A673 (cell line): ENCODE measurements at regions not wholly inside any gene's neighbourhood (a gene's known extent, or its start where the extent isn't known, plus 50 kb on each side); places are given as distances from the start of the nearest gene placed in this dataset.

Source experiments
- CTCF ChIP-seq: fragments of 300-800, 200-600 bp; sonication (generic); conservative IDR thresholded peaks from 2 replicates; pipeline ENCODE4 v1.5.1; 2017; ENCODE audit warnings: low read depth, mild to moderate bottlenecking, antibody characterized with exemption, low read length, moderate library complexity, mixed read lengths
- EZH2 ChIP-seq: fragments of 200-600 bp; sonication (generic); IDR thresholded peaks from 2 replicates; pipeline ENCODE4 v1.6.1; 2017; ENCODE audit warnings: borderline replicate concordance, low read depth, mild to moderate bottlenecking, mixed read lengths, antibody characterized with exemption, low read length; ENCODE audit not compliant: poor library complexity, severe bottlenecking

GRCh38 chr2:228705318-228705717 is 523.8 kb upstream of the SPHKAP start:
- TF ChIP-seq CTCF (no peak), EZH2 (no peak)
